HCT116 (cell line): ENCODE measurements at regions not wholly inside any gene's neighbourhood (a gene's known extent, or its start where the extent isn't known, plus 50 kb on each side); places are given as distances from the start of the nearest gene placed in this dataset.

Source experiments
- ATAC-seq: fragments of 200-7000 bp; cut with Tn5 transposase; 2 replicates; pipeline ENCODE4 v1.9.1; 2020; ENCODE audit warnings: mild to moderate bottlenecking, moderate library complexity
- BruUV-seq: library from RNA; stranded (reverse); fragments of 400-500 nt; replicated peaks from 2 replicates; lab custom pipeline; 2021; lab: Mats Ljungman, UMichigan
- CTCF ChIA-PET: fragments of 300-600 bp; sonication (Branson Sonifier 250); formaldehyde crosslinking; loops from one replicate; lab custom pipeline; 2021; ENCODE audit warnings: antibody characterized with exemption; lab: Charles Lee
- POLR2A ChIA-PET: fragments of 300-600, 350-600 bp; sonication (Branson Sonifier 250); formaldehyde crosslinking; loops from one replicate; lab custom pipeline; 2021; ENCODE audit warnings: antibody characterized with exemption; lab: Charles Lee
- RAD21 ChIA-PET, 2 experiments: fragments of 300-600 bp; sonication (Branson Sonifier 250); formaldehyde crosslinking; loops; one replicate each; lab custom pipeline; 2023; ENCODE audit warnings: low total read pairs in 2 of 2; ENCODE audit not compliant: uncharacterized antibody in 2 of 2, unreplicated experiment in 2 of 2, low non-redundant PET in 1 of 2; lab: Charles Lee
- DNase-seq: peaks from one replicate; pipeline ENCODE4 v3.0.0-alpha.2; 2010; ENCODE audit warnings: low read depth, low spot score
- H2AFZ ChIP-seq: fragments of 200-600 bp; shearing (Covaris generic), sonication (generic); 2 replicates; pipeline ENCODE4 v1.6.1; 2017; ENCODE audit warnings: low read depth, mixed run types, mixed read lengths, antibody characterized with exemption, low read length; ENCODE audit not compliant: poor library complexity, severe bottlenecking
- H3K27ac ChIP-seq: 2 replicates; pipeline ENCODE4 v1.5.1; 2012; ENCODE audit warnings: low read depth, low read length
- H3K27me3 ChIP-seq: fragments of 200-600 bp; sonication (generic); 2 replicates; pipeline ENCODE4 v1.6.1; 2016; ENCODE audit warnings: mixed run types, low read length, mixed read lengths; ENCODE audit not compliant: insufficient read depth
- H3K36me3 ChIP-seq, 2 experiments: fragments of 200-500 bp in 1 of 2; fragments of 200-600 bp in 1 of 2; sonication (Bioruptor generic) in 1 of 2; sonication (generic) in 1 of 2; 2 replicates each; pipeline versions ENCODE4 v1.5.1 to v1.6.1; 2014 to 2016; ENCODE audit warnings: low read length in 2 of 2, inconsistent platforms in 1 of 2, mixed read lengths in 1 of 2, mixed run types in 1 of 2; ENCODE audit not compliant: insufficient read depth in 2 of 2, control insufficient read depth in 1 of 2
- H3K4me1 ChIP-seq, 2 experiments: fragments of 200-600 bp in 1 of 2; sonication (generic) in 1 of 2; 2 replicates each; pipeline versions ENCODE4 v1.5.1 to v1.6.1; 2012 to 2017; ENCODE audit warnings: low read length in 2 of 2, inconsistent platforms in 1 of 2, mild to moderate bottlenecking in 1 of 2, mixed read lengths in 1 of 2, mixed run types in 1 of 2, moderate library complexity in 1 of 2; ENCODE audit not compliant: insufficient read depth in 2 of 2, control insufficient read depth in 1 of 2
- H3K4me2 ChIP-seq: fragments of 200-600 bp; sonication (generic); 2 replicates; pipeline ENCODE4 v1.6.1; 2017; ENCODE audit warnings: mixed run types, low read length, mixed read lengths
- H3K4me3 ChIP-seq, 2 experiments: fragments of 200-600 bp in 1 of 2; sonication (generic) in 1 of 2; replicated peaks in 1 of 2; 2 replicates each; pipeline ENCODE4 v1.5.1; 2011 to 2016; ENCODE audit warnings: low read length in 2 of 2, control low read depth in 1 of 2, low read depth in 1 of 2, mild to moderate bottlenecking in 1 of 2, mixed read lengths in 1 of 2, mixed run types in 1 of 2
- H3K79me2 ChIP-seq: fragments of 200-600 bp; sonication (generic); 2 replicates; pipeline ENCODE4 v1.6.1; 2017; ENCODE audit warnings: mild to moderate bottlenecking, mixed run types, low read length, moderate library complexity, mixed read lengths; ENCODE audit not compliant: insufficient read depth
- H3K9ac ChIP-seq: fragments of 200-600 bp; sonication (generic); 2 replicates; pipeline ENCODE4 v1.6.1; 2016; ENCODE audit warnings: low read length, mixed read lengths
- H3K9me2 ChIP-seq: fragments of 200-600 bp; sonication (generic), shearing (Covaris generic); 2 replicates; pipeline ENCODE4 v1.6.1; 2017; ENCODE audit warnings: mixed run types, mild to moderate bottlenecking, moderate library complexity; ENCODE audit not compliant: insufficient read depth
- H3K9me3 ChIP-seq, 2 experiments: fragments of 200-500 bp in 1 of 2; fragments of 200-600 bp in 1 of 2; sonication (Bioruptor generic) in 1 of 2; sonication (generic) in 1 of 2; 2 replicates each; pipeline ENCODE4 v1.6.1; 2014 to 2017; ENCODE audit warnings: low read length in 2 of 2, mixed read lengths in 2 of 2, inconsistent platforms in 1 of 2, low read depth in 1 of 2, mild to moderate bottlenecking in 1 of 2, mixed run types in 1 of 2, moderate library complexity in 1 of 2; ENCODE audit not compliant: control insufficient read depth in 1 of 2, insufficient read depth in 1 of 2
- H4K20me1 ChIP-seq: fragments of 200-600 bp; sonication (generic), shearing (Covaris generic); 2 replicates; pipeline ENCODE4 v1.6.1; 2017; ENCODE audit warnings: mixed run types, mild to moderate bottlenecking, moderate library complexity; ENCODE audit not compliant: insufficient read depth
- CBX3 ChIP-seq: IDR thresholded peaks from 2 replicates; pipeline ENCODE4 v1.6.1; 2012; ENCODE audit warnings: low read depth
- ELF1 ChIP-seq: IDR thresholded peaks from 2 replicates; pipeline ENCODE4 v1.6.1; 2012; ENCODE audit warnings: low read depth, borderline replicate concordance
- EZH2phosphoT487 ChIP-seq: fragments of 200-600 bp; IDR thresholded peaks from 2 replicates; pipeline ENCODE4 v1.6.1; 2018; ENCODE audit warnings: antibody characterized with exemption, borderline replicate concordance
- FOSL1 ChIP-seq: IDR thresholded peaks from 2 replicates; pipeline ENCODE4 v1.6.1; 2012; ENCODE audit warnings: low read depth
- JUND ChIP-seq: IDR thresholded peaks from 2 replicates; pipeline ENCODE4 v1.6.1; 2012
- MAX ChIP-seq: IDR thresholded peaks from 2 replicates; pipeline ENCODE4 v1.6.1; 2012
- POLR2A ChIP-seq: IDR thresholded peaks from 2 replicates; pipeline ENCODE4 v1.7.0; 2011; ENCODE audit warnings: borderline replicate concordance; ENCODE audit not compliant: insufficient read depth, insufficient read length; ENCODE audit errors: extremely low read depth
- RAD21 ChIP-seq: IDR thresholded peaks from 2 replicates; pipeline ENCODE4 v1.6.1; 2012; ENCODE audit warnings: low read depth, mild to moderate bottlenecking
- SP1 ChIP-seq: IDR thresholded peaks from 2 replicates; pipeline ENCODE4 v1.6.1; 2012; ENCODE audit warnings: low read depth
- YY1 ChIP-seq: IDR thresholded peaks from 2 replicates; pipeline ENCODE4 v1.6.1; 2011; ENCODE audit warnings: low read length, low read depth, moderate library complexity, mild to moderate bottlenecking; ENCODE audit not compliant: insufficient replicate concordance; ENCODE audit errors: extremely low read depth
- ZBTB33 ChIP-seq: IDR thresholded peaks from 2 replicates; pipeline ENCODE4 v1.6.1; 2011; ENCODE audit warnings: mild to moderate bottlenecking, low read length, moderate library complexity; ENCODE audit not compliant: insufficient replicate concordance; ENCODE audit errors: extremely low read depth
- ZFX ChIP-seq: fragments of 450-650 bp; IDR thresholded peaks from 2 replicates; pipeline ENCODE4 v1.6.1; 2017
- ZNF274 ChIP-seq: fragments of 200-500 bp; sonication (Bioruptor generic); IDR thresholded peaks from 2 replicates; pipeline ENCODE4 v1.6.1; 2014; ENCODE audit warnings: mild to moderate bottlenecking, low read depth, low read length, inconsistent platforms
- intact Hi-C: fragments of 100-400 bp; cut with micrococcal nuclease; formaldehyde crosslinking; loops from 2 replicates; pipeline ENCODE4 v1.10.0; 2022

- BruUV-seq: no TSS peak
- H3K9me3 ChIP-seq: no peaks in the 10 kb centered on the region
- no peaks in the 10 kb centered on the region; a peak in 1 of 4 replicates for H3K36me3 ChIP-seq
- H3K4me2 ChIP-seq: no peak overlapping the region
- no peaks in the 10 kb centered on the region for H3K9me2 ChIP-seq
- RAD21 ChIA-PET: no interaction called here
- intact Hi-C loops: no loop called here
- no peaks in the 10 kb centered on the region for H4K20me1 ChIP-seq
- TF ChIP-seq ZBTB33: no peak
- TF ChIP-seq ZNF274: no peak
- TF ChIP-seq CBX3: no peak
- no peak for TF ChIP-seq SP1
- no peak for TF ChIP-seq ZFX
- no peak for TF ChIP-seq EZH2phosphoT487
- no peak for TF ChIP-seq YY1
- TF ChIP-seq RAD21: no peak
- no peak for TF ChIP-seq JUND
- no peak for TF ChIP-seq ELF1
- TF ChIP-seq MAX: no peak
- no peak for TF ChIP-seq FOSL1
- TF ChIP-seq POLR2A: no peak
- no peak for DNase-seq
- CTCF ChIA-PET: no interaction called here
- no peak overlapping the region for H3K27ac ChIP-seq
- H3K27me3 ChIP-seq: no peaks in the 10 kb centered on the region
- H2AFZ ChIP-seq: no peak overlapping the region
- no peak overlapping the region for H3K4me3 ChIP-seq
- POLR2A ChIA-PET: no interaction called here
- no peak for ATAC-seq
- H3K9ac ChIP-seq: no peak overlapping the region
- H3K79me2 ChIP-seq: no peaks in the 10 kb centered on the region
- H3K4me1 ChIP-seq: no peaks in the 10 kb centered on the region
Measured at GRCh38 chr13:76759877-76760276, 126.3 kb downstream of the KCTD12 start.
